ENCODE measurements at regions not wholly inside any gene's neighbourhood (a gene's known extent, or its start where the extent isn't known, plus 50 kb on each side); places are given as distances from the start of the nearest gene placed in this dataset.

DNA sequence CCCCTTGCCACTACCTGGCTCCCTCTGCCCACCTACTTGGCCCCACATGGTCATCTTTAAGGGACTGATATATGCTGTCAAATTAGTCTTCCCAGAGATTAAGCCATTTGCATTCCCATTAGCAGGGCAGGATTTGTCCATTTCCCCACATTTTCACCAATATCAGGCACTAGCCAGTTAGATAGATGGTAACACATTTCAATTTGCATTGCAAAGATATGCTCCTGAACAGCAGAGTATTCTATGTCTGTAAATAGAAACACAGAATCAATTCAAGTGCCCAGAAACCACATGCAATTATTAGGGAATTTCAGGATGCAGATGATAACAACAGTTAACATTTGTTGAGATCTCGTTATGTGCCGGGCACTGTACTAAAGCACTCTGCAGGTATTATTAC, 92.6 kb upstream of the IL12B start:
- DNase-seq = no peak

GRCh38 chr5:159424123-159424522, 93.8 kb upstream of the IL12B start:
- DNase-seq = no peak

DNA sequence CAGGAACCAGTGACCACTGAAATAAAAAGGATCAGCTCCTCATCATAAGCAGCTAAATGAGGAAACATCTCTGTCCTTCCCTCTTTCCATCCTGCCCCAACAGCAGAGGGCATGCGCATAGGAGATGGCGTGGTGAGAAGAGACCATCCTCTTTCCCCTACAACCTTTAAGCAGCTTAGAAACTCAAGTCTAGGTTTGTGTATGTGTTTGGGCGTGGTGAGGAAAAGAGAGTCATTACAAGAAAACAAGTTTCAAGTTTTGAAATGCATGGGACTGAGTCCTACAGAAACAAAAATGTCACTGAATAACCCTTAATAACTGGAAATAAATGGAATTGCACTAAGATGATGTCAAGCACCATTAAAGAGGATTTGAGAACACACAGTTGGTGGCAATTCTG, 96.4 kb upstream of the IL12B start:
- no peak for DNase-seq

GRCh38 chr5:159427180-159428012, 97.1 kb upstream of the IL12B start:
- no peak for DNase-seq

- no peak for DNase-seq
These were observed 100.2 kb upstream of the IL12B start for GRCh38 chr5:159430361-159431012.

GRCh38 chr5:159435855-159436254, 105.6 kb upstream of the IL12B start:
- DNase-seq = no peak

DNA sequence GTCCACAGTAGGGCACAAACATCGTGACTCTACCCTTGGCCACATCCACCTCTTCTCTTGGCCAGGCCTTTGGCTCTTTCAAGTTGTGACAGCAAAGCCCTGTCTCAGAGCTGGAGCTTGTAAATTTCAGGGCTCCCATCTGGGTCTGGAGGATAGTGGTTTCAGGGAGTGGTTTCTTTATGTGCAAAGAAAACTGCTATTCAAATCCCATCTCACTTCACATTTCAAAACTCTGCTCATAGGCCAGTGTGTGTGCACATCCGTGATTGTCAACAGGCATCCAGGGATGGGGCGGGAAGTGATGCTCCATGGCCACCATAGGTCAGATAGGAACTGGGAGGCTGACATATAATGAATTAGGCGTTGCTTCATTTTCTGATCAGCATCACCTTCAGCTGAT, 107.8 kb upstream of the IL12B start:
- no peak for DNase-seq

GRCh38 chr5:159439002-159439401, 108.7 kb upstream of the IL12B start:
- DNase-seq = no peak

DNA sequence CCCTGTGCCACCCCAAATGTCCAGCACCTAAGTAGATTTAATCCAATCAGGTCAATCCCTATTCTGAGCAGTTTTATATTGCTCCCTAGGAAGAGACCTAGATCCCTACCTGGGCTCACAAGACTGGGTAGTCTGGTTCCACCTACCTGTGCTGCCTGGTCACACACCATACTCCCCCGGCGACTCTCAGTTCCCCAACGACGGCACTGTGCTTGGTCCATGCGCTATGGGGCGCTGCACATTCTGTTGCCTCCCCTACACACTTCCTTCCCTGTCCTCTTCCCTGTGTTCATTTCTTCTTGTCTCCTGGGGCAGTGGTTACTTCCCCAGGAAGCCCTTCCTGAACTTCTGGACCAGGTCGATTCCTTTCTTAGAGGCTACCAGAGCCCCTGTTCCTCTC, 109.9 kb upstream of the IL12B start:
- no peak for DNase-seq

- DNase-seq = no peak
These were observed 110.7 kb upstream of the IL12B start for GRCh38 chr5:159440968-159441367.

GRCh38 chr5:159441441-159441840, 111.2 kb upstream of the IL12B start:
- DNase-seq = no peak

DNA sequence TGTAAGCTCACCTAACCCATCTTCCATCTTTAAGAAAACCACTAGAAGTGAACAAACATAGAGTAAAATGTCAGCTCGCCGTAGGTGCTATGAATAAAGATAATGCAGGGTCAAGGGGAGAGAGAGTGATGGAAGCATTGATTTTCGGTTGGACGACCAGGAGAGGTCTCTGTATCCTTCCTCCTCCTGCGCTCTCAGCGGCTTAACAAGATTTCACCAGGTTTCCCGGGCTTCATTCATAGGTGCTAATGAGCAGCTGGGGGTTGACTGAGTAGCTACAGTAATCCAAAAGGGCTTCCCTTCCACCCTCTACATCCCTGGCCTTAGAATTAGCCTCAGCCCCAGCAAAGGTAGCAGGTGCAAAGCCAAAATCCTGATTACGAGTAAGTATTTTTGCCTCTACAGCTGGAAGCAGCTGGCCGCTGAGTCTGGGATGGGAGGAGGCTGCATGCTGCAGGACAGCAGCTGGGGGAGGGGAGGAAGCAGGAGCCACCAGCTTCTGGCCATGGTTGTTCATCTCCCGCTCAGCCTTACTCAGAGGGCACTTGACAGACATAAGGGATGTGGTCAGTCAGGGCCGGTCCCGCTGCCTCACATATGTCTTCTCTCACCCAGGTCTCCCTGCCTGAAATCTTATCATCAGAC, 112.0 kb upstream of the IL12B start:
- no peak for DNase-seq

- DNase-seq = no peak
These were observed 114.3 kb upstream of the IL12B start for GRCh38 chr5:159444441-159445082.

GRCh38 chr5:159447116-159447515, 116.8 kb upstream of the IL12B start:
- DNase-seq = no peak

DNA sequence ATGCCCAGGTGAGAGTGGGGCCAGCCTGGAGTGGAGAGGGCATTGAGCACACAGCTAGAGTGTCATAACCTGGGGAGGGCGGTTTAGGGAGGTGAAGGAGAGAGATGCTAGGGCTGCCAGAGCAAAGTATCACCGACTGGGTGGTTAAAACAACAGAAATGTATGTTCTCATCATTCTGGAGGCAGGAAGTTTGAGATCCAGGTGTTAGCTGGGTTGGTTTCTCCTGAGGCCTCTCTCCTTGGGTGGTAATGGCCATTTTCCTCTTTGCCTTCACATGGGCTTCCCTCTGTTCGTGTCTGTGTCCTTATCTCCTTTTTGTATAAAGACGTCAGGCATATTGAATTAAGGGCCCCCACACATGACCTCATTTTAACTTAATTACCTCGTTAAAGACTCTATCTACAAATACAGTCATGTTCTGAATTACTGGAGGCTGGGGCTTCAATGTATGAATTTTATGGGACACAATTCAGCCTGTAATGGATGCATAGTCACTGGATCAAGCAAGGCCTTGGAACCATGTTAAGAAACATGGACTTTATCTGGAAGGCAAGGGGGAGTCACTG, 118.6 kb upstream of the IL12B start:
- DNase-seq = no peak

GRCh38 chr5:159449925-159450324, 119.6 kb upstream of the IL12B start:
- no peak for DNase-seq

- DNase-seq = no peak
These were observed 120.1 kb upstream of the IL12B start for GRCh38 chr5:159450417-159450816.

DNA sequence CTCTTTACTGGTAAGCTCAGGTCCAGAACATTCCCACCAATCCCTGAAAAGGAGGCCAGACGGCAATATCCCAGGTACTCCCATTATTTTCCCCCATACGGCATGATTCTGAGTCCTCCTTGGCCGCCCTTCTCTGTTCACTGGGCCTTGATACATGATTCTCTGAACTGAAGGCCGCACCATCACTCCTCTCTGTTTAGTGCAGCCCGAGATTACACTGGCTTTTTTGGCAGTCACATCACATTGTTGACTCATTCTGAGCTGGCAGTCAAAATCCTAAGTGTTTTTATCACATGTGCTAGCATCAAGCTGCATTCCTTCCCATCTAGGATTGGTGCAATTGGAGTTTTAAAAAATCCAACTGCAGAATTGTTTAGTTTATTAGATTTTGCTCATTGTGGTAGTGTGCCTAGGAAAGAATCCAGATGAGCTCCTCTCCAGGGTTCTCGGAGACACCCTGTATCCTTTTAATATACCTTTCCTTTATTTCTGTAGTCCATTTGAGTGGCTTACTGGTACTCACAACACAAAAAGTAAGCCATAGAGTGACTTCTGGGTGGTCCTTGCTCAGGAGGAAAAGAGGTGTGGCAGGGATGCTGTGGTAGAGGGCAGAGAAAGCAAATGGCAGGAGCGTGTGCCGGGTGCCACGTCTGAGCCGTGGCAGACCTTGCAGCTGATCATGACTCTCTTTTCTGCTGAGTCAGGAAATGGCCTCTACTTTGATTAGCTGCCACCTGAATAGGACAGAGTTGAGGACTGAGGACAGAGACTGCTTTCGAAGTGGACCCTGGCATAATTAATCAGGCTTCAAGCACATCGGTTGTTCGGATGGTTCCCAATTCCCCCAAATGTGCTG, 121.1 kb upstream of the IL12B start:
- DNase-seq = no peak

DNA sequence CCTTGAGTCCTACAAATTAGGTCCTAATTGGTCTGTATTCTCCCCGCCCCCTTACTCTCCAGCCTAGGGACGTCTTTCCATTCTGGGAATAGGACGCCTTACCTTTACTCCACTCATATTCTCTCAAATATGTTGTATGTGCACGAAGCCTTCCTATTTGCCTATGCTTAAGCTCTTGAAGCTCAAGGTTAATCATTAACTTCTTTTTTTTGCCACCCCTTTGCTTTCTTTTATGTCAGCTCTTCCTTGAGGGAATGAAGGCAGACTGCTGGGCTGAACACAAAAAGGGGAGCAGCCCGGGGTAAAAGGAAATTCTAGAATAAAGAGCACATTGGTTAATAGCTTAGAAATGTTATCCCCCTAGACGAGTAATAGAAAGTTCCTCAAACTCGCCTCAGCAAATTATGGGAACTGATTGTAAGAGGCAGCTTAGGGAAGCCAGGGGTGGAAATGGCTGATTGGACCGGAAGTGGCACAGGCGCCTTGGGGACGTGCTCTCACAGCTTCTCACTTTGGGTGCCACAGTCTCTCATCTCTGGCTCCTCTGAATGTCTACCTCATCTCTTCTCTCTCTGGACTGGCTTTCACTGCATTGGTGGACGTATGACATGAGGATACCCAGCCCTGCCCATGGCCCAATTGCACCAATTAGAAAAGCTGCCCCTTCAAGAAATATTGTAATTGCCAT, 122.3 kb upstream of the IL12B start:
- DNase-seq = no peak

DNA sequence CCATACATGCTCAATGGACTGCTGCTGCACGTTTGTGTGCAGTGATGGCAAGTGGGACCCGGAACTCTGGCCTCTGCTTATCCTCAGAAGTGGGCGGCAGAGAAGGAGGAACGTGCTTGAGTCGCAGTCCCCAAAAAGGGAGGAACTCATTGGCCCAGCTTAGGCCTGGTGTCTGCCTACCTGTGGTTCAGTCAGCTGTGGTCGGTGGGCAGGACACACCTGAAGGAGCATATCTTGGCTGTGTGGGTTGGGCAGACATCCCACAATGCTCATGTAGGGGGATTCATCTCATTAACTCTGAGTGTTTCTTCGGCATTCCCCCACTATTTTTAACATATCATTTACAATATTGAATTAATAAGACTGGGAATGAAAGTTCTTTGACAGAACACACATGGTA, 122.9 kb upstream of the IL12B start:
- DNase-seq = no peak

- DNase-seq = no peak
These were observed 126.0 kb upstream of the IL12B start for GRCh38 chr5:159456261-159456660.
